T-helper 1 cell treated with Interleukin-12 subunit alpha and Interleukin-12 subunit beta and Interleukin-4 antibody, amounts not matched to agents 30 ng/mL and 1 ng/mL, for 36 hours (primary cell): ENCODE measurements at regions not wholly inside any gene's neighbourhood (a gene's known extent, or its start where the extent isn't known, plus 50 kb on each side); places are given as distances from the start of the nearest gene placed in this dataset.

Source experiments
- intact Hi-C: fragments of 100-400 bp; cut with micrococcal nuclease; formaldehyde crosslinking; loops from one replicate; pipeline ENCODE4 v1.15.1; 2024

- intact Hi-C loops = no loop called here
These were observed 213.7 kb upstream of the RAB6C start for GRCh38 chr2:129765678-129766351.

GRCh38 chr2:129766374-129766993 lies 213.0 kb upstream of the RAB6C start:
- intact Hi-C loops = no loop called here

DNA sequence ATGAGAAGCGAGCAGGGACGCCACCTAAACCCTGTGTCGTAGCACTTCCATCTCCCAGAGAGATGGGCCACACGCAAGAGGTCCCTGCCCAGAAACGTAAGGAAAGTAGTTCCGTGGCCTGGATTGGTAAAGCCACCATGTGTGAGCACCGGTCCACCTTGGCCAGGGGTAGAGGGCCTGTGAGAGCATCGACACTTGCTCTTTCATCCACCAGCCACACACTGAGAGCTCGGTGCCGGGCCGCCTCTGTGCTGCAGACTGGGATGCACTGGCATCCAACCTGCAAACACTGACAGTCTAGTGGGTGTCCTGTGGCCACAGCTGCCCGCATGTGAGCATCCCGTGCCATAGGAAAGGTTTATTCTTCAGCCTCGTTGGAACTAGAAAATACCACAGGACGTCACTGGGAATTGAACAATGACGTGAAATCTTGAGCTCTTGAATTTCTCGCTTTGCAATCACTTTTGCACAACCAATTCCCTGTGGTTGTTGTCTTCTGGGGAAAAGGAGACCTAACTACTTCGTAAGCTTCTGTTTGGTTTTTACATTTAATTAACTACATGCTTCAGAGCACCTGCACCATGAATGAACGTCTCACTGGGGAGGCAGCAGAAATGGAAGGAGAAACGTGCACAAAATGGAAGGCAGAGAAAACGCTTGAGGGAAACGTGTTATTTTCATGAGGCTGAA lies 212.0 kb upstream of the RAB6C start:
- intact Hi-C loops = no loop called here

DNA sequence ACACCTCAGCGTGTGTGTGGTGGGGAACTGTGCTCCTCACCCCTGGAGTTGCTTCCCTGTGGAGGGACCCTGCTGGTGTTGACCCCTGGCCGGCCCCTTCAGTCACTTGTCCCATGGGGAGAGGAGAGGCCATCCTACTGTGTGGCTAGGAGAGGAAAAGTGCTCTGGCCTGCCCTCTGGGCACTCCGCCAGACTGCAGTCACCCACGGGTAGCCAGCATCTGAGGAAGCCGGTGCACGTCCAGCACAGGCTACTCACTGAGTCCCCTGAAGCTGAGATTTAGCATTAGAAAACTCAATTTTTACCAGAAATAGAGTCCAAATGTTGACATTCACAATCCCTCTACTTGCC lies 211.5 kb upstream of the RAB6C start:
- intact Hi-C loops = no loop called here

DNA sequence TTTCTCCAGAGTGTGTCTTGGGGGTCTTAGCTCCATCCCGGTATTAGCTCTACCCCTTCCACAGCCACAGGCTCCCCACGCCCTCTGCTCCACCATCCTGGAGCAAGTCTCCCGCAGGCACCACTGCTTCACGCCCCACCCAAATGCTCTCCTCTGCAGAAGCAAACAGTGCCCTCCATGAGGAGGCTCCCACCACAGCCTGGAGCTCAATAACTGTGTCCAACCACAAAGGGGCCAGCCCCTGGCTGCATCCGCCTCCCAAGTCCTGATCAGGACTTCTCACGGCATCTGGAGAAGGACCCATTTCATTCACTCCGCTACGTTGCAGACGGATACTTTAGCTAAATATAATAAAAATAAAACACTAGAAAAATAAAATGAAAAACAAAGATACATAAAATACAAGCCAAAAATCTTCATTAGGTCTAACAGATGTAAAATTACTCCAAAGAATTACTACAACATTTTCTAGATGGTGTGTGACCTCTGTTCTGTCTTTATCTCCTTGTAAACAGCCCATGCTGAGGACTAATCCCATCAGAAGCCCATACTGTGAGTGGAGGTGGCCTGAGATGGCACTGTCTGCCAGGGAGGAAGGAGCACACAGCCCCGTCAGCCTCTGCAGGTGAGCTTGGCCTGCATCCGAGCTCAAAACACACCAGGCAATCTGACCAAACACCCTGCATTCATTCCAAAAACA lies 210.8 kb upstream of the RAB6C start:
- intact Hi-C loops = no loop called here

- intact Hi-C loops = no loop called here
These were observed 210.1 kb upstream of the RAB6C start for GRCh38 chr2:129769185-129769991.

GRCh38 chr2:129771418-129772189 lies 207.9 kb upstream of the RAB6C start:
- intact Hi-C loops = no loop called here

- intact Hi-C loops = no loop called here
These were observed 207.3 kb upstream of the RAB6C start for GRCh38 chr2:129772190-129772579.

- intact Hi-C loops = no loop called here
These were observed 203.4 kb upstream of the RAB6C start for GRCh38 chr2:129775952-129776653.

- intact Hi-C loops = no loop called here
These were observed 202.3 kb upstream of the RAB6C start for GRCh38 chr2:129777146-129777545.

DNA sequence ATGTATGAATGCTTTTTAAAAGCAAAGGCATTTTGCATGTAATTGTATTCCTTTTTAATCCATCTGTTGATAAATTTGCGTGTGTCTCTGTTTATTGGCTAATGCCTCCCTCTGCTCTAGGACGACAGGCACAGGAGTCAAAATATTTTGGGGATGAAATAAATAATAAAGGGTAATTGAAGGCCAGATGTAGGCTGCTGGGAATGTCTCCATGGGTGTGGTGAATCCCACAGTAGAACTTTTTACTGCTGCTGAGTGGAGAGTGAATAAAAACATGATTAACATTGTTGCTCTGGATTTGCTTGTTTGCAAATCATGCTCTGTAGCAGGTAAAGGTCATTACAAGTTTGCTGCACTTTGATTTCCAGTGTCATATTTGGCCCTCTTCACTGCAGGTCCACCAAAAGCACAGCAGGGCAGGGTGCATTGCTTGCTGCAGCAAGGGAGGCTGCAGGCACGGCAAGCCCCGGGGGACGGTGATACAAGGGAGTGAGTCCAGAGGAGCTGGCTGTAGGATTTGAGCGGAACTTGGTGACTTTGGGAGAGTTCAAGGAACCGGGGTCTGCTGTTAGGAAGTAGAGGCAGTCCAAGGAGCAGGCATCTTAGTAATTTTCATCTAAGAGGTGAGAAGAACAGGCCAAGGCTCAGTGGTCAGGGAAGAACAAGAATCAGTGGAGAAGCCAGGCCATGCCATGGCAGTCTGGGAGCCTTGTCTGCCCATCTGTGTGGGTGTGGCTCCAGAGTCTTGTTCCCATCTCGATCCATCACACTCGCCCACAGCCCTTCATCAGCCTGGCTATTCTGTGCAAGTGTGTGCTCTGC lies 201.5 kb upstream of the RAB6C start:
- intact Hi-C loops = no loop called here

- intact Hi-C loops = no loop called here
These were observed 200.9 kb upstream of the RAB6C start for GRCh38 chr2:129778584-129778877.

- intact Hi-C loops = no loop called here
These were observed 199.7 kb upstream of the RAB6C start for GRCh38 chr2:129779783-129780182.

DNA sequence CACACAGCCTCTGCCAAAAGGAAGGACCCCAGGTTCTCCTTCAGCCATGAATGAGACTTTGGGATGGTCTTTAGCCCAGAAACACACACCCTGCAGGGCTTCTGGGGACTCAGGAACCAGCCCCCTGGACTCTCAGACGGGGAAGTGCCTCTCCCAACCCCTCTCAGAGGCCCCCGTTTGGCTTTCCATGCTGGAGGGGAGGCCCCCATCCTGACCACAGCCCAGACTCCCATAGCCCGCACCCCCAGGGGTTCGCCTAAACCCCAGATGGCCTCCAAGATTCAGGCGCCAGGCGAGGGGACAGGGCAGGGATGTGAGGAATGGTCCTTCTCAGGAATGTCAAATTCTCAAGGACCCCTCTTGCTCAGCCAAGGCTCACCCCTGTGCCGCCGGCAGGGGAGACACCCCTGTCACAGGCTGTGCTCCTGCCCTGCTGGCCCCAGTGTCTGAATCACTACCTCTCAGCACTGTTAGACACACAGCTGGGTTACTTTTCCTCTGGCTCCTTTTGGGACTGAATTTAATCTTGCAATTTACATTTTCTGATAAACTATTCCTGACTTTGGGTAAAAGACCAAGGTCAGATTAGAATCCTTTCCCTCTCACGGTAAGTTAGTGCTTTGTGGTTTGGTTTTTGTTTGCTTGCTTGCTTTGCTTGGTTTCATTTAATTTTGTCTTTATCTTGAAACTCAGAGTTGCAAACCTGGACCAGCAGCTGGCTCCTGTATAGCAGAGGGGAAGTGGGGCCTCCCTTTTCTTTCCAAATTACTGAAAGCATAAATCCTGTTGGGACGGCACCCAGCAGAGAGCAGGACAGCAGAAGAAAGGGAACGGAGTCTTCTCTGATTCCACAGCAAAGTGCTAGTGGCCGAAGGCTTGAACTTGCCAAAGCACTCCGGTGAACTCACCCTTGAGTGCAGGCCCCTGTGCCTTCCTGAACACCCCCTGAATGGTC lies 198.9 kb upstream of the RAB6C start:
- intact Hi-C loops = no loop called here

GRCh38 chr2:129781749-129782632 lies 197.5 kb upstream of the RAB6C start:
- intact Hi-C loops = no loop called here

DNA sequence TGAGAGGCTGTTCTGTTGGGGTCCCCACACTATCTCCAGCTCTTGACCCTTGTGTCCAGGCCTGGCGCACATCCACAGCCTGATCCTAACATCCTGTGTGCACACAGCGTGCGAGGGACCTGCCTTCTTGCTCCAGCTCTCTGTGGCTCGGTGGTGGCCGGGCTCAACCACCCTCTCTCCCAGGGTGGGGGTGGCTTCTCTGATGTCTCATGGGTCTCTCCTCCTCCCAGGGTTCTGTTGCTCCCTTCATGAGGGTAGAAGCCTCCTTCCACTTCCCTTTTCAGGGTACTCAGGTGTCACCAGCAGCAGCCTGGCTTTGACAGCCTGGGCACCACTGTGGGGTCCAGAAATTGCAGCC lies 196.9 kb upstream of the RAB6C start:
- intact Hi-C loops = no loop called here

DNA sequence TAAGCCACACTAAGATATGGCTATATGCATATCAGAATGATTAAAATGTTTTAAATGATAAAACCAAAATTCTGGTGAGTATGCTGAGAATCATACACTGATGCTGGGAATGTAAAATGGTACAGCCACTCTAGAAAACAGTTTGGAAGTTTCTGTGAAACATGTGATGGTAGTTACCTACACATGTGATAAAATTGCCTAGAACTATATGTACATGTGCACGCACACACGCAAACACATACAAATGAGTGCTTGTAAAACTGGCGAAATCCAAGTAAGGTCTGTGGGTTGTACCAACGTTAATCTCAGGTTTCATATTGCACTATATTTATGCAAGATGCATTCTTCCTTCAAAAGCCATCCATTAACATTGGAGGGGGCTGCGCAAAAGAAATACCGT lies 195.0 kb upstream of the RAB6C start:
- intact Hi-C loops = no loop called here
